HUDEP-2 (cell line): ENCODE measurements at regions not wholly inside any gene's neighbourhood (a gene's known extent, or its start where the extent isn't known, plus 50 kb on each side); places are given as distances from the start of the nearest gene placed in this dataset.

ENCODE experiments used
- DNase-seq, 76 experiments: peaks; one replicate each; lab custom pipeline; 2025; ENCODE audit not compliant: unreplicated experiment in 76 of 76; lab: John Stamatoyannopoulos, UW

DNA sequence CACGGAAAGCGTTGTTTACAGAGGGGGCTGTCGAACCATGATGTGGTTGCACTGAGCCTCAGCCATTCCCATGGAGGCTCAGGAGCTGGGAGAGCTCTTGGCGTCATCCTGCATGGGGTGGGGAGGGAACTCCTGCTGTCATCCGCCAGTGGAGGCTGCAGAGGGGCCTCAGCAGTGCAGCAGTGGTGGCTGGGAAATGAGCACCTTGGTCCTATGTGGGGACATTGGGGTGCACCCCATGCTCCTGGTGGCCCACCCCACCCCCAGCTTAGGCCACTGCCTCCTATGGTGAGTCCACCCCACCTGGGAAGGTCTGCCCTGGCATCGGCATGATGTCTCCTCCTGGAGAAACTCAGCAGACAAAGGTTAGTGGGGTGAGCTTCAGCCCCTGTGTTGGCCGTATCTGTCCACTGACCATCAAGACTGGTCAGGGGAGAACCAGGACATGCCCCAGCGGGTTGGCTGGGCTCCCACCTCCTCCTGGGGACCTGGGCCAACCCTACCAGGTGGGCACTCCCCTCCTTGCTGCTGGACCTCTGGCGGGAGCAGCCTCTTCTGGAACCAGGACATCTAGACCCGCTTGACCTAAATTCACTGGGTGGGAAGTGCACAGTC, 67.8 kb upstream of the HDAC4 start:
- DNase-seq = no peak

DNA sequence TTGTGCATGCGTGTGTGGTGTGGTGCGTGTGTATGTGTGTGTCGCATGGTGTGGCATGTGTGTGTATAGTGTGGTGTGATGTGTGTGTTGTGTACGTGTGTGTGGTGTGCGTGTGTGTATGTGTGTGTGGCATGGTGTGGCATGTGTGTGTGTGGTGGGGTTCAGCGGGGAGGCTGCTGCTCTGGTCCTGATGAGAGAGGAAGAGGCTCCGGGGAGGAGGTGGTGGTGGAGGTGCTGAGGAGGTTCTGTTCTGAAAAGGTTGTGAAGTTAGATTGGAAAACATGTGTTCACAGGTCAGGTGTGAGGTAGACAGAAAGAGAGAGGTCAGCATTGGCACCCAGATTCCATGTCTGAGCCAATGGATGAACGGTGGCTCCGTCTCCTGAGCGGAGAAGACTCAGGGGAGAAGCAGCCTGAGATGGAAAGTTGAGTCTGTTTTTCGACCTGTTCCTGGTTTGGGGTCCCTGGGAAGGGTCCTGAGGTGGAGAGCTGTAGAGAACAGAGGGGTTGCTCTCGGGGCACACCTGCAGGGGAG, 67.2 kb upstream of the HDAC4 start:
- no peak for DNase-seq

DNA sequence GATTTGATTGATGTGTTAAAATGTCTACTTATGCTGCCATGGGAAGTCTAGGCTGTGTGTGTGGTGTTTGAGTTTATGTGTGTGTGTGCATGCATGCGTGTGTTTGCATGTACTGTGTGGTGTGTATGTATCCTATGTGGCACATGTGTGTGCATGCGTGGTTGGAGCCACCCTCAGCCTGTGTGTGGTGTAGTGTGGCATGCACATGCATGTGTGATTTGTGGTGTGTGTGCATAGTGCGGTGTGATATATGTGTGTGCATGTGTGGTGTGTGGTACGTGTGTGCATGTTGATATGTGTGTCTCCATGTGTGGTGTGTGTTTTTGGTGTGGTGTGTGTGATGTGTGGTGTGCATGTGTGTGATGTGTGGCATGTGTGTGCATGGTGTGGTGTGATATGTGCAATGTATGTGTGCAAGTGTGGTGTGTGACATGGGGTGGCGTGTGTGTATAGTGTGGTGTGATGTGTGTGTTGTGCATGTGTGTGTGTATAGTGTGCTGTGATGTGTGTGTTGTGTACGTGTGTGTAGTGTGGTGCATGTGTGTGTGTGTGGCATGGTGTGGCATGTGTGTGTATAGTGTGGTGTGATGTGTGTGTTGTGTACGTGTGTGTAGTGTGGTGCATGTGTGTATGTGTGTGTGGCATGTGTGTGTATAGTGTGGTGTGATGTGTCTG, 66.6 kb upstream of the HDAC4 start:
- DNase-seq = no peak

DNA sequence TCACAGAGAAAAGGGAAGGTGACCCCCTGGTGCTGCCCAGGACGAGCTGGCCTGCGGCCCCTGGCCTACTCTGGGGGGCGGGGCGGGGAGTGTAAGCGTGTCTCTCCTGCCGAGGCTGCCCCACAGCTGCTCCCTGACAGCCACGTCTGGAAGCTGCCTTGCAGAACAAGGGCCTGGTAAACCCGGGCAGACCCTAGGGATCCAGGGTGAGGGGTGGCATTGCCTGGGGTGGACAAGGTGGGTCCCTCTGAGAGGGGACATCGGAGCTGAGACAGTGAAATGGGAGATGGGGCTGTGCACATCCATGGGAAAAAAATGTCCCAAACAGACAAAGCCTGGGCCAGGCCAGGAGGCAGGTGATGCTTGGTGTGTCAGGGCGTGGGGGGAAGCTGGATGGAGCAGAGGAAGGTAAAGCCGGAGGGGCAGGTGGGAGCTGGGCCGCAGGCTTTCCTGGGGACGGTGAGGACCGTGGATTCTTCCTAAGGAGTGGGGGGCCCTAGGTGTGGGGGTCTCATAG, 66.0 kb upstream of the HDAC4 start:
- no peak for DNase-seq

DNA sequence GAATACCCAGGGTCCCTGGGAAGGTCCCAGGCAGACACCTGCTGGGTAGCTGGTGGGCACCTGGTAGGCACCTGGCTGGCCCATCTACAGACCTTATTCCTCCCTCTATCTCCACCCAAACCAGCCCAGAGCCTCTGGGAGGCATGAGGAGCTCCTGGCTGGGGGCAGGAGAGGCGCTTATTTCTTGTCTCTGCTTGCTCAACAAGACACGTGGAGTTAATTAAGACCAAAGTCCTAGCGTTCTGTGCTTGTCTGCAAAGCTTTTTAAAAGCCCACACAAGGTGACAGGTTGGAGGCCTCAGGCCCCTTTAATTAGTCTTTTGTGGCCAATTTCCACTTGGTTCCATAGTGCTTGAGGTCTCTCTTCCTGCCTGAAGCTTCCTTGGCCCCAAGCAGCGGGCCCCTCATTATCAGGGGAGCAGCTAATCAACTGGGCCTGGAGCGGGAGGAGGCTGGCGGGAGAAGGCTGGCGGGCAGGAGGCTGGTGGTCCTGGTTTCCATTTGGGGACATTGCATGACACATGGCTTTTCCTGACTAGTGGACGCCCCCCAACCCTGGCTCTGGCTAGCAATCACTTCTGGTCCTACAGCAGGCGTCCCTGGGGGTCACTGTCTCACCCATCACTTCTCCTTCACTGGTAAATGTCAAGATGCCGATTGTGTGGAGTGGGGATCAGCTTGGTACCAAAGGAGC, 65.4 kb upstream of the HDAC4 start:
- no peak for DNase-seq

- DNase-seq = no peak
Measured at GRCh38 chr2:239465017-239466001, 64.5 kb upstream of the HDAC4 start.

- no peak for DNase-seq
Measured at GRCh38 chr2:239464166-239465016, 63.6 kb upstream of the HDAC4 start.

- no peak for DNase-seq
Measured at GRCh38 chr2:239463541-239464165, 62.8 kb upstream of the HDAC4 start.

GRCh38 chr2:239462671-239463506, 62.1 kb upstream of the HDAC4 start:
- DNase-seq = no peak

DNA sequence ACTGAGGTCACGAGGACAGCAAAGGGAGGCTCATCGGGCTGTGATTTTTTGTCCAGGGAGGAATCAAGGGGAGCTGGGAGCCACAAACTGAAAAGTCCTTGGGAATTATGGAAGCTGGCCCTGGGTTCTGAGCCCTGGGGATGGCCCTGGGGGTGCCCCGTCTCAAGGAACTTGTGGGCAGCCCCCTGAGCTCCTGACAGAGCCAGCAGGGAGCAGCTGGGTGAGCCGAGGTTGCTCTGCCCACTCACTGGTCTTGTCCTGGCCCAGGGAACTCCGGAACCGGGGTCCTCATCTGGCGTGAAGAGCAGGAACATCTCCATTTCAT, 61.3 kb upstream of the HDAC4 start:
- no peak for DNase-seq

DNA sequence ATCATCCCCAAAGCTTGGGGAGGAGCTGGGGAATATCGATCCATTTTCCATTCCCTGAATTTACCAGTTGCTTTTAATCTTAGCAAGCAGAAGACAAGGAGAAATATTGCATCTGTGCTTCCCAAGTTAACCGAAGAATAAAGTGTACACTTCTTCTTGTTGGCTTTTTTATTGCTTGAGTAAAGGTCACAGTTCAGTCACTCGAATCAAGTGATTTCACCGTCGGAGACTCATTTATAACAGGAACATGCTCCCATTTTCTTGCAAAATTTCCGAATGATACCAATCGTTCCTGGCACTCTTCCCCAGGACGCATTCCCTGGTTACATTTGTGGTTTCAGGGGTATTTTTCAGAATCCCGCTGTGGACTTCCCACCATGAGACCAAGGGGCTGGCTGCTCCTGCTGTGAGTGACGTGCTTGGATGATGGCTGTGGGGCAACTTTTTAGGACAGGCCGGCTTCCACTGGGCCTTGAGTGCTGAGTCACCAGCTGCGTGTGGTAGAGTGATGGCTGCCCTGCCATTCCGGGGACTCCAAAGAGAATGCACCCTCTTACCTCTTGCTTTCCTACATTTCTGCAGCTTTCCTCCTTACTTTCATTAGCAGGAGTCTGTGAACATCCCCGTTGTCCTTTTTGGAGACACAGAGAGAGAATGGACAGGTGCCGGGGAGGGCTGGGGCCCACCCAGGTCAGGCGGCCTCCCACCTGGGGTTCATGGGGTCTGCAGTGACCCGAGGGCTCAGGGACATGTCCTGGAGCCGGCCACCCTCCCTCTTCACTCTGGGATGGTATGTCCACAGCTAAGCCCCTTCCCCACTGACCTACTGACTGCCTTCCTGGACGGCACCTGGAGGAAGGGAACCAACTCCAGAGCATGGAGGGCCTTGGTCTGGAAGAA, 60.7 kb upstream of the HDAC4 start:
- DNase-seq = no peak

DNA sequence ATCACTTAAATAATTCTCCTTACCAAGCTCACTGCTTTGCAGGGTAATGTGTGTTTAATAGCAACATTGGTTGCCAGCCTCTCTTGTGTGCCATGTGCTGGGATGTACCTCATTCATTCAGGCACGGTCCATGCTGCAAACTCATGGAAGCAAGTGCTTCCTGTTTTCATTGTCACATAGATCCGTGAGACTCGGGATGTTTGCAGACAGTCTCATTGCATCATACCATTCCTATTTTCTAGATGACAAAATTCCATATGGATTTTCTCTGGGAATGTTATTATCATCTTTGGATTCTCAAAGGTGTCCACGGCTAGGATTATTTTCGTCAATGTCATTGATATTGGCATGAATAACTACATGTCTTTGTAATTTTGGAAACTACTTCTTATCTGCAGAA, 60.0 kb upstream of the HDAC4 start:
- DNase-seq = no peak

- no peak for DNase-seq
Measured at GRCh38 chr2:239459606-239460005, 58.8 kb upstream of the HDAC4 start.

DNA sequence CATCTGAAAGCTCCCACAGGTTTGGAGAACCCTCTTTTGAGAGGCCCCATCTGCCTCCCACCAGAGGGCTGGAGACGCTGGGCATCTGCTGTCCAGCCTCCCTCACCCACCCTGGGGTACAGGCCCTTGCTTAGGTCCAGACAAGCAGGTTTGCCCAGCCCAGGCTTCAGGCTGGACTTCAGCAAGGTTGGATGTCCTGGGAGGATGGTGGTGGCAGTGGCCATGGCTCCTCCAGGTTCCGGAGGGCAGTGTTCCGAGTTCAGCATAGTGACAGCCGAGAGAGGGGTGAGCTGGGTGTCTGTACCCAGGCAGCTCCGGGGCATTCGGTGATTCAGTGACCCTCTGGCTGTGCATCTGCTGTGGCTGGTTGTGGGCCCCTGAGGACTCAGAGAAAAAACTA, 58.2 kb upstream of the HDAC4 start:
- DNase-seq = no peak

DNA sequence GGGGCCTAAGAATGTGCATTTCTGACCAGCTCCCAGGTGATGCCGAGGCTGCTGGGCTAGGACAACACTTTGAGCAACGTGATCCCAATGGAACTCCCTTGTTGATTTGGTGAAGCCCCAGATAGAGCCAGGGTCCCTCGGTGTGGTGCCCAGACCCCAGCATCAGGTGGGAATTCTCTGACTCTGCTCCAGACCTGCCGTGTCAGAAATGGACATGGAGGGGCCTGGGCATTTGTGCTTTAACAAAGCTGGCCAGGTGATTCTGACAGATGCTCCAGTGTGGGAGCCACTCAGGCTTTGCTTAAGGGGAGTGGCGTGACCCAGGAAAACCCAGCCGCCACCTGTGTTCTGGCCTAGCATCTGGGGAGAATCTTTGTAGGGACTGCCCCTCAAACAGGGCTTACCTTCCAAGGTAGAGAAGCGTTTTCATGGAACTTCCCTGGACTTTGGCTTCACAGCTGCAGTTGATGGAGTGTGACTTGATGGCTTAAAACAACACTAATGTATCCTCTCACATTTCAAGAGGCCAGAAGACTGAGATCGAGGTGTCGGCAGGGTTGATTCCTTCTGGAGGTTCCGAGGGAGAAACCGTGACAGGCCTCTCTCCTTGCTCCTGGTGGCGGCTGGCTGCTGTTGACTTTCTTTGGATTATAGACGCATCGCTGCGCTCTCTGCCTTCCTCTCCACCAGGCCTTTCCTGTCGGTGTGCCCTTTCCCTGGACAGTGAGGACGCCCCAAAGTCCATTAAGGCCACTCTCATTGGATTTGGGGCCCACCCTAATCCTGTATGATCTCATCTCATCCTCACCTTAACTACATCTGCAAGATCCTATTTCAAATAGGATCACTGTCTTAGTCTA, 57.0 kb upstream of the HDAC4 start:
- DNase-seq = no peak

- no peak for DNase-seq
Measured at GRCh38 chr2:239456940-239457339, 56.1 kb upstream of the HDAC4 start.
